ENCODE measurements at regions not wholly inside any gene's neighbourhood (a gene's known extent, or its start where the extent isn't known, plus 50 kb on each side); places are given as distances from the start of the nearest gene placed in this dataset.
"Not testable (repeated sequence)": the region's sequence is repeated elsewhere in the genome, so short reads cannot be mapped to it uniquely, and the experiment has no call there.

DNA sequence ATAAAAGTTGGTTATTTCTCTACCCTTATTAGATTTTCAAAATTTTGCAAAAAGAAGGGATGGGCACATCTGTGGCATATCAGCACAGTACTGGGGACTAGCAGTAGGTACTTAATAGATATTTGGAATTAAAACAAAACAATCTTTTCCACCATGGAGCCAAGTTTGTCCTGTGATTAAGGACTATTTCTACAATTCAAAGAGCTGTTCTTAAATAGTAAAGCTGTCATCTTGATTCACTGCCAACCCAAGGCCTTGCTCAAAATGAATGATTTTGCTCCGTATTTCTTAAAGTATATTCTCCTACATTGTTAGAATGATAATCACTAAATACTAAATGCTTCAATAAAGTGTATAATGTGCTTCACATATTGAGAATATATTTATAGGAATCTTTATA is 169.9 kb downstream of the S1PR1 start:
- H3K9me3 ChIP-seq (ENCODE audit: control insufficient read depth, insufficient read depth, low read length) = no peaks in the 10 kb centered on the region
- H3K27me3 ChIP-seq (ENCODE audit: control insufficient read depth, insufficient read depth, low read length) = no peaks in the 10 kb centered on the region
- no peak overlapping the region for H3K9ac ChIP-seq (ENCODE audit: low read depth, low read length)
- H3K4me3 ChIP-seq (ENCODE audit: low read depth, low read length) = no peak overlapping the region
- no peaks in the 10 kb centered on the region for H3K4me1 ChIP-seq (ENCODE audit: control insufficient read depth, insufficient read depth, low read length)
- no peaks in the 10 kb centered on the region for H3K36me3 ChIP-seq (ENCODE audit: control insufficient read depth, insufficient read depth, low read length)

DNA sequence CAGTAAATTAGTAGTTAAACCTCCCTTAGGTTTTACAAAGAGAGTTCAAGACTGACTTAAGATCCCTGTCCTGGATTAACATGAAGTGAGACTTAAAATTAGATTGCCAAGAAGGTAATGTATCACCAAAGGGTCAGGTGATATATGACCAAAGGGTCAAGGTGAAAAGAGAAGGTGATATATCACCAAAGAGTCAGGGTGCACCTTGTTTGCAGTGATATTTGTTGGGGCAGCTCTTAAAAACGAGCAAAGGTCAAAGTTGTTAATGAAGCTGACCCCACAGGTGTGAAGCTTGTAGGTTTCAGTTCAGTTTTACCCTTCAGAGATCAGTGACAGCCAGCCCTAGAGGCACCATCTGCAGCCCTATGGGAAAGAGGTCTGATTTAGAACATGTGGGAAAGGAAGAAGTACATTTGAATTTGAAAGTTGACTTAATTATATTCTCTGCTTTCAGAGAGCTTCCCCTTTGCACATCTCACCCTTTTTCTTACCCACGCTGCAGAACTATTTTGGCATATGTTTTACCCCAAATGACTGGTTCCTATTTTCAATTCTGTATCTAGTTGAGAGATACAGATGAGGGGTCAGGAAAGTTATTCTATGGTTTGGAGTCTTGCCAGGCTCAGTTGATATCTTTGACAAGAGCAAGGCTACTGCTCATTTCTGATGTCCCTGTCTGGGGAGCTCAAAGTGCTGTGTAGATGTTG is 170.8 kb downstream of the S1PR1 start:
- Histone ChIP-seq H3K4me1 (ENCODE audit: control insufficient read depth, insufficient read depth, low read length) (no peaks in the 10 kb centered on the region), H3K27me3 (ENCODE audit: control insufficient read depth, insufficient read depth, low read length) (no peaks in the 10 kb centered on the region), H3K4me3 (ENCODE audit: low read depth, low read length) (no peak overlapping the region), H3K36me3 (ENCODE audit: control insufficient read depth, insufficient read depth, low read length) (no peaks in the 10 kb centered on the region), H3K9ac (ENCODE audit: low read depth, low read length) (no peak overlapping the region), H3K9me3 (ENCODE audit: control insufficient read depth, insufficient read depth, low read length) (no peaks in the 10 kb centered on the region)

DNA sequence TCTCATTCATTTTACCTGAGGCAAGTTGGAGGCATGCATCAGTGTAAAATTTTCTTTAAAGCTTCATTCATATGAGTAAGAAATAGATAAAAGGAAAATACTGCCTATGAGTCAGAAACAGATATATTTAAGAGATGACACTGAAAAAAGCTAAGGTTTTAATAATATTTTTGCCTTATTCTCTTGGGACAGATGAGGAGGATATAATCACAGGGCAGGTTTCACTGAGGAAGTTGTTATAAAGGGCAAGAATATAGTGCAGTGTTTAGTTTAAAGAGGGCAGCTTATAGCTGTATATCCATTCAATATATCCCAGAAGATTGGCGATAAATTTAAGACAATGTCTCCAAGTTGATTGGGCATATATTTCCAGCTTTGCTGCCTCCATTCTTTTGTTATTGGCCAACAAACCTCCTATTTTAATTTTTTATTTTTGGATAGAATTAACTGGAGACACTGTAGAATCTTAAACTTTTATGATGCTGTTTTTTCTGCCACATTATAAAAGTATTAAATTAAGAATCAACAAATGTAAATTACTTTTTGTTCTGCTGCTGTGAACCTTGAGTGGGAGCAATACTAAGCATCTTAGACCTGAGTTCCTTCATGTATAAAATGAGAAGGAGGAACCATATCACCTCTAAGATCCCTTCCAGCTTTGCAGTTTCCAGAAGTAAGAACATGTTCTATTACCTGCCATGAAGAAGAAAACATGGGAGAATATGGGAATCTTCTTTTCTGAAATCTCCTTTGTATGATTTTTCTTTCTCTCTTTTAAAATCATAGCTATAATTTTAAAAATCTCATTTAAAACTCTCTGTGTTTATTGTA is 171.6 kb downstream of the S1PR1 start:
- H3K36me3 ChIP-seq (ENCODE audit: control insufficient read depth, insufficient read depth, low read length) = no peaks in the 10 kb centered on the region
- H3K9me3 ChIP-seq (ENCODE audit: control insufficient read depth, insufficient read depth, low read length) = no peaks in the 10 kb centered on the region
- no peaks in the 10 kb centered on the region for H3K4me1 ChIP-seq (ENCODE audit: control insufficient read depth, insufficient read depth, low read length)
- no peak overlapping the region for H3K9ac ChIP-seq (ENCODE audit: low read depth, low read length)
- no peaks in the 10 kb centered on the region for H3K27me3 ChIP-seq (ENCODE audit: control insufficient read depth, insufficient read depth, low read length)
- no peak overlapping the region for H3K4me3 ChIP-seq (ENCODE audit: low read depth, low read length)

DNA sequence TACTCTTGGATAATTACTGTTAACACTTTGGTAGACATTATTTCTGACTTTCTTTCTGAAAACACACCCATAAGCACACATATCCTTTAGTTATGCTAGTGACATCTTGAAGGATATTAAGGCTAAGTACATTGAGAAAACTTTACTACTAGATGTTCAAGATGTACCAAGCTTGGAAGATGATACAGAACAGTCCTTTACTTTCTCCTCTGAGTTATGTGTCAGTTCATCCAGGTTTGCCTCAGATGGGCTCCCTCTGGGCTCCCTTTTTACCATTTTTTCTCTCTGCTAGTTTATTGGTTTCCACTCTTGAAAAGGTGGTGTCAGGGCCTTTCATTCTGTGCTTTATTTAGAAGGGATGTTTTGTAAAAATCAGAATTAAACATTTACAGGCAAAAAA is 172.3 kb downstream of the S1PR1 start:
- Histone ChIP-seq H3K9ac (ENCODE audit: low read depth, low read length) (no peak overlapping the region), H3K27me3 (ENCODE audit: control insufficient read depth, insufficient read depth, low read length) (no peaks in the 10 kb centered on the region), H3K4me1 (ENCODE audit: control insufficient read depth, insufficient read depth, low read length) (no peaks in the 10 kb centered on the region), H3K36me3 (ENCODE audit: control insufficient read depth, insufficient read depth, low read length) (no peaks in the 10 kb centered on the region), H3K9me3 (ENCODE audit: control insufficient read depth, insufficient read depth, low read length) (no peaks in the 10 kb centered on the region), H3K4me3 (ENCODE audit: low read depth, low read length) (no peak overlapping the region)

DNA sequence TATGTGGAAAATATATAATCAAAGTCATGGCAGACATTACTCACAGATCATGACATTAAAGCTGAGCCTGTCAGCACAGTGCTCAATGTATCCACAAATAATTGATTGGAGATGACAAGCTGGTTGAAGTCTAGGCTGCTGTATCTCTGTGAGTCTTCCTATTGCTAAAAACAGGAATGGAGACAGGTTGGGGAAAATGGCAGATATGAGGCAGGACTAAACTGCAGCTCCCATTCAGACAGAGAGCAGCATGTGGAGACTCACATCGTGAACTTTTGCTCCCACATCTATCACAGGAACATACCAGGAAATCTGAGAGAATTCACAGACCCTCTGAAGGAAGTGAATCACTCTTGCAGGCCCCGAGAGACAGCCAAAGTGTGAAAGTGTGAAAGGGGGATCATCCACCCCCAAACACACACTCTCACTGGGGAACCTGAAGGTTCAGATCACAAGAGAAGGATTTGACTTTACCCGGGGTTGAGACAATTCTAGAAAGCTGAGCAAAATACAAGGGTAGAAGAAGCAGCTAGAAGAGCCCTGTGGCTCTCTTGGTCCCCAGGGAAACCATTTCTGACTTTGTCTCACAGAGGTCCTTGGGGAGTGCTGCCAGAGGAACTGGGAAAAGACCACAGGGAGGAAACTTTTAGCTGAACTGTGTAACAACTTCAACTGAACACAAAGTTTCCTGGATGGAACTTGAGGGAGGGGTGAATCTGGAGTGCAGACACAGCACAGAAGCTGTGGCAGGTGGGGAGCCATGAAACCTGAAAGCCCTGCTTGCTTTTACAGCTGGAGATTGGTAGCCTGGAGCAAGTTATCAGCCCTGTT is 173.4 kb downstream of the S1PR1 start:
- Histone ChIP-seq H3K4me3 (ENCODE audit: low read depth, low read length) (no peak overlapping the region), H3K36me3 (ENCODE audit: control insufficient read depth, insufficient read depth, low read length) (no peaks in the 10 kb centered on the region), H3K9me3 (ENCODE audit: control insufficient read depth, insufficient read depth, low read length) (no peaks in the 10 kb centered on the region), H3K27me3 (ENCODE audit: control insufficient read depth, insufficient read depth, low read length) (no peaks in the 10 kb centered on the region), H3K4me1 (ENCODE audit: control insufficient read depth, insufficient read depth, low read length) (no peaks in the 10 kb centered on the region), H3K9ac (ENCODE audit: low read depth, low read length) (no peak overlapping the region)

DNA sequence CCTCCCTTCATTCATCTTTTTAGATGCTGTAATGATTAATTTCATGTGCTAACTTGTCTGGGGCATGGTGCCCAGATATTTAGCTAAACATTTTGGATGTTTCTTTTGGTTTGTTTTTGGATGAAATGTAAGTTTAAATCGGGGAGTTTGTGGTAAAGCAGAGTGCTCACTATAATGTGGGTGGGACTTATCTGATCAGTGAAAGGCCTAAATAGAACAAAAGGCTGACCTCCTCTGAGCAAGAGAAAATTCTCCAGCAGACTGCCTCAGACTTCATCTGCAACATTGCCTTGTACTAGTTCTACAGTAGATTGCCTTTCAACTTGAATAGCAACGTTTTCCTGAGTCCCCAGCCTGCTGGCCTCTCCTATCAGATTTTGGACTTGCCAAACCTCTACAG is 183.6 kb downstream of the S1PR1 start:
- no peaks in the 10 kb centered on the region for H3K9me3 ChIP-seq (ENCODE audit: control insufficient read depth, insufficient read depth, low read length)
- H3K36me3 ChIP-seq (ENCODE audit: control insufficient read depth, insufficient read depth, low read length) = no peaks in the 10 kb centered on the region
- H3K27me3 ChIP-seq (ENCODE audit: control insufficient read depth, insufficient read depth, low read length) = no peaks in the 10 kb centered on the region
- H3K4me3 ChIP-seq (ENCODE audit: low read depth, low read length) = no peak overlapping the region
- no peaks in the 10 kb centered on the region for H3K4me1 ChIP-seq (ENCODE audit: control insufficient read depth, insufficient read depth, low read length)
- no peak overlapping the region for H3K9ac ChIP-seq (ENCODE audit: low read depth, low read length)

DNA sequence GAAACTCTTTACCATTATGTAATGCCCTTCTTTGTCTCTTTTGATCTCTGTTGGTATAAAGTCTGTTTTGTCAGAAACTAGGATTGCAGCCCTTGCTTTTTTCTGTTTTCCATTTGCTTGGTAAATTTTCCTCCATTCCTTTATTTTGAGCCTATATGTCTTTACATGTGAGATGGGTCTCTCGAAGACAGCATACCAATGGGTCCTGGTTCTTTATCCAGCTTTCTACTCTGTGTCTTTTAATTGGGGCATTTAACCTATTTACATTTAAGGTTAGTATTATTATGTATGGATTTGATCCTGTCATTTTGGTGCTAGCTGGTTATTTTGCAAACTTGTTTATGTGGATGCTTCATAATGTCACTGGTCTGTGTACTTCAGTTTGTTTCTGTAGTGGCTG is 191.3 kb downstream of the S1PR1 start:
- not testable (repeated sequence) for H3K4me3 ChIP-seq (ENCODE audit: low read depth, low read length)

DNA sequence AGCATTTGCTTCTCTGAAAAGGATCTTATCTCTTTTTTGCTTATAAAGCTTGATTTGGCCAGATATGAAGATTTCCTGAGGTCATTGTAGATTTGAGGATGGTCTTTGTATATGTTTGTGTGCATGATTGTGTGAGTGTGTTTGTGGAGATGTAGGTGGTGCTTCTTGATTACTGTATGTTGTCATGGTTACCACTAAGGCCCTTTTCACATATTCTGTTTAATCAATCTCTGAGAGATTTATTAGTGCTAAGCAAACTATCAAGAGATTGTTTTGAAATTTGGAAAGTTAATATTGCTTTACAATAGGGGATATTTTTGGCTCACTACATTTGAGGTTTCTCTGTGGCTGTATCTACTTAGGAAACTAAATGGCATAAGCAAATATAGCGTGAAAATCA is 191.7 kb downstream of the S1PR1 start:
- Histone ChIP-seq H3K9me3 (ENCODE audit: control insufficient read depth, insufficient read depth, low read length) (no peaks in the 10 kb centered on the region), H3K36me3 (ENCODE audit: control insufficient read depth, insufficient read depth, low read length) (no peaks in the 10 kb centered on the region), H3K4me3 (ENCODE audit: low read depth, low read length) (no peak overlapping the region), H3K4me1 (ENCODE audit: control insufficient read depth, insufficient read depth, low read length) (no peaks in the 10 kb centered on the region), H3K27me3 (ENCODE audit: control insufficient read depth, insufficient read depth, low read length) (no peaks in the 10 kb centered on the region), H3K9ac (ENCODE audit: low read depth, low read length) (no peak overlapping the region)

More for the DNA sequence above, 191.3 kb downstream of the S1PR1 start:
- not testable (repeated sequence) for H3K27me3 ChIP-seq (ENCODE audit: control insufficient read depth, insufficient read depth, low read length); H3K9me3 ChIP-seq (ENCODE audit: control insufficient read depth, insufficient read depth, low read length); H3K36me3 ChIP-seq (ENCODE audit: control insufficient read depth, insufficient read depth, low read length); H3K9ac ChIP-seq (ENCODE audit: low read depth, low read length); H3K4me1 ChIP-seq (ENCODE audit: control insufficient read depth, insufficient read depth, low read length)

DNA sequence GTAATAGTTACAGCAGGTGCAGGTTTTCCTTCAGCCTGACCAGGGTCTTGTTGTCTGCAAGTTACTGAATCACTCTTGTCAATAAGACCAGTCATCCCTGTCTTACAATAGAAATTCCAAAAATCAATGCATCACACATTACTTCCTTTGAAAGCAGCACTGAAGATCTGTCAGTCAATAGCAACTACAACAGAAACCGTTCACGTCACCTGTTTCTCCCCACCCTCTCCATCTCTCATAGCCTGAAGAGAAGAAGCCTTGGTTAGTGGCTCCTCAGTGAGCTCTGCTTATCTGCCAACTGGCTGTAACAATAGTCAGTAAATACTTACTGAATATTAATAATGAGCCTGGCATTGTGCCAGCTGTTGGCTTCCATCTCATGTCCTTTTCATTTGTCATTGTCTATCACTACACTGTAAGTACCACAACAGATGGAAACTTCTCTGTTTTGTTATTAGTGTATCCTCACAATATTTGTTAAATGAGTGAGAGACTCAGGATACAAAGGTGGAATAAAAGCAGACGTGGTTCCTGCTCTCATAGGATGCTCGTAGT is 195.2 kb downstream of the S1PR1 start:
- H3K4me1 ChIP-seq (ENCODE audit: control insufficient read depth, insufficient read depth, low read length) = no peaks in the 10 kb centered on the region
- no peaks in the 10 kb centered on the region for H3K9me3 ChIP-seq (ENCODE audit: control insufficient read depth, insufficient read depth, low read length)
- no peaks in the 10 kb centered on the region for H3K27me3 ChIP-seq (ENCODE audit: control insufficient read depth, insufficient read depth, low read length)
- no peak overlapping the region for H3K9ac ChIP-seq (ENCODE audit: low read depth, low read length)
- H3K4me3 ChIP-seq (ENCODE audit: low read depth, low read length) = no peak overlapping the region
- no peaks in the 10 kb centered on the region for H3K36me3 ChIP-seq (ENCODE audit: control insufficient read depth, insufficient read depth, low read length)

DNA sequence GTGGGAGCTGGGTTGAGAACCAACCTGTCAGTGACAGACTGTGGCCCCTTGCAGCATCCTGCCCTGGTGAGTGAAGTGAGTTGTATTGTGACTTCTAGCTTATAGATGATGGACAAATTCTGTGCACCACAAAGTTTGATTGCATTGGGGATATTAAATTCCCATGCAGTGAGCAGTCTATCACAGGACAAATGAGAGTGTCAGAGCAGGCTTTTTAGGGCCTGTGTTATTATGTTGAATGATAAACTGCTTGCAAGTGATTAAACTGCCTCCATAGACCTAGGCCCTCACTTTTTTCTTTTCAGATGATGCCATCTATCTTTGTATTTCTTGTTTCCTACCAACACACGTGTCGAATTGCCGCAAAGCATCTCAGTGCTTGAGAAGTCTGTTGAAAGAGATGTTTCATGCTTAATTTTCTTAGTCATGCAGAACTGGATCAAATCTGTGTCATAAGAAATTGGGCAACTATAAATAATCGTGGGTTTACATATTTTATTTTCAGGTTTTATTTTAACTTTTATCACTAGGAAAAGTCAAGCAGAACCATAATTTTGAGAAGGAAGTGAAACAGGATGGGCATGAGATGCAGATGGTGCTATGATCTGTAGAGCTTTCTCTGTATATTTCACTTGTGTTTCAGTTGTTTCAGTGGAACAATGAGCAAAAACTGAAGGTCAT is 199.2 kb downstream of the S1PR1 start:
- H3K4me1 ChIP-seq (ENCODE audit: control insufficient read depth, insufficient read depth, low read length) = no peaks in the 10 kb centered on the region
- no peaks in the 10 kb centered on the region for H3K36me3 ChIP-seq (ENCODE audit: control insufficient read depth, insufficient read depth, low read length)
- H3K9ac ChIP-seq (ENCODE audit: low read depth, low read length) = no peak overlapping the region
- H3K4me3 ChIP-seq (ENCODE audit: low read depth, low read length) = no peak overlapping the region
- no peaks in the 10 kb centered on the region for H3K9me3 ChIP-seq (ENCODE audit: control insufficient read depth, insufficient read depth, low read length)
- no peaks in the 10 kb centered on the region for H3K27me3 ChIP-seq (ENCODE audit: control insufficient read depth, insufficient read depth, low read length)

DNA sequence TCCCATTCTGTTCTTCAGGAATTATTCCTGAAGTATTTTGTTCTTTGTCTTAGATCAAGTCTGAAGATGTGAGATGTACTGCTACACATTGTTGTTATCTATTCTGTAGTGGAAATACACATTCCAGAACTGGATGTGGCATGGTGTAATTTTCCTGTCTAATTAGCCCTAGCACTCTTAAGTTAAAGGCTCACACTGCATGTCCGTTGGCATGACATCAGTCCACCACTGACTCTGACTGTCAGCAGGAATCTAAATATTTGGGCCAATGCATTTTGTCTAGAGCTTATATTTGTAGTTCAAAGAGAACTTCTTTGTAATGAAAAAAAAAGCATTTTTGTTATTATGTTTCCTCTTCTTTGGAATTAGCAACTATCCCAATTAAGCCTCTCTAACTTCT is 201.0 kb downstream of the S1PR1 start:
- H3K4me3 ChIP-seq (ENCODE audit: low read depth, low read length) = no peak overlapping the region
- no peak overlapping the region for H3K9ac ChIP-seq (ENCODE audit: low read depth, low read length)
- no peaks in the 10 kb centered on the region for H3K9me3 ChIP-seq (ENCODE audit: control insufficient read depth, insufficient read depth, low read length)

More for the DNA sequence above, 201.0 kb downstream of the S1PR1 start:
- no peaks in the 10 kb centered on the region for H3K4me1 ChIP-seq (ENCODE audit: control insufficient read depth, insufficient read depth, low read length)
- no peaks in the 10 kb centered on the region for H3K36me3 ChIP-seq (ENCODE audit: control insufficient read depth, insufficient read depth, low read length)
- no peaks in the 10 kb centered on the region for H3K27me3 ChIP-seq (ENCODE audit: control insufficient read depth, insufficient read depth, low read length)
